H9 (cell line): ENCODE measurements at regions not wholly inside any gene's neighbourhood (a gene's known extent, or its start where the extent isn't known, plus 50 kb on each side); places are given as distances from the start of the nearest gene placed in this dataset.

ENCODE experiments used
- DNase-seq: peaks from one replicate; pipeline ENCODE4 v3.0.0-alpha.2; 2017
- H2AFZ ChIP-seq: one replicate; pipeline ENCODE4 v1.6.1; 2013; ENCODE audit warnings: mild to moderate bottlenecking, low read length, control low read depth, moderate library complexity
- H2AK5ac ChIP-seq: 2 replicates; pipeline ENCODE4 v1.6.1; 2013; ENCODE audit warnings: low read length, control low read depth, mixed read lengths; ENCODE audit not compliant: insufficient read length
- H2BK120ac ChIP-seq: one replicate; pipeline ENCODE4 v1.6.1; 2013; ENCODE audit warnings: low read depth, mild to moderate bottlenecking, low read length, control low read depth, inconsistent platforms; ENCODE audit not compliant: poor library complexity, severe bottlenecking
- H2BK12ac ChIP-seq: 2 replicates; pipeline ENCODE4 v1.6.1; 2013; ENCODE audit warnings: low read length, control low read depth, mixed read lengths, low read depth; ENCODE audit not compliant: insufficient read length
- H2BK15ac ChIP-seq: 2 replicates; pipeline ENCODE4 v1.6.1; 2013; ENCODE audit warnings: low read depth, low read length, control low read depth
- H2BK20ac ChIP-seq: one replicate; pipeline ENCODE4 v1.6.1; 2013; ENCODE audit warnings: low read depth, mild to moderate bottlenecking, low read length, control low read depth, inconsistent platforms; ENCODE audit not compliant: poor library complexity, severe bottlenecking
- H2BK5ac ChIP-seq: 2 replicates; pipeline ENCODE4 v1.6.1; 2013; ENCODE audit warnings: low read length, control low read depth, mixed read lengths; ENCODE audit not compliant: insufficient read length
- H3K14ac ChIP-seq: 2 replicates; pipeline ENCODE4 v1.6.1; 2013; ENCODE audit warnings: low read length, control low read depth; ENCODE audit not compliant: insufficient read depth
- H3K18ac ChIP-seq: 2 replicates; pipeline ENCODE4 v1.6.1; 2013; ENCODE audit warnings: low read depth, mild to moderate bottlenecking, mixed read lengths, low read length, control low read depth; ENCODE audit not compliant: insufficient read length
- H3K23ac ChIP-seq: 2 replicates; pipeline ENCODE4 v1.6.1; 2013; ENCODE audit warnings: low read length, control low read depth, mixed read lengths, low read depth; ENCODE audit not compliant: insufficient read length
- H3K23me2 ChIP-seq: 2 replicates; pipeline ENCODE4 v1.6.1; 2013; ENCODE audit warnings: low read depth, mild to moderate bottlenecking, mixed read lengths, low read length, control low read depth; ENCODE audit not compliant: insufficient read length, poor library complexity, severe bottlenecking
- H3K27ac ChIP-seq: 2 replicates; pipeline ENCODE4 v1.5.1; 2013; ENCODE audit warnings: low read length, control low read depth, mixed read lengths, low read depth; ENCODE audit not compliant: insufficient read length
- H3K27me3 ChIP-seq: 2 replicates; pipeline ENCODE4 v1.6.1; 2013; ENCODE audit warnings: low read length, control low read depth, inconsistent platforms; ENCODE audit not compliant: insufficient read depth
- H3K4ac ChIP-seq: 2 replicates; pipeline ENCODE4 v1.6.1; 2013; ENCODE audit warnings: low read depth, mild to moderate bottlenecking, control low read depth, inconsistent platforms, low read length, moderate library complexity
- H3K4me1 ChIP-seq: 2 replicates; pipeline ENCODE4 v1.6.1; 2013; ENCODE audit warnings: low read length, control low read depth, inconsistent platforms; ENCODE audit not compliant: insufficient read depth
- H3K4me2 ChIP-seq: 2 replicates; pipeline ENCODE4 v1.6.1; 2013; ENCODE audit warnings: low read length, control low read depth, mixed read lengths; ENCODE audit not compliant: insufficient read length, insufficient read depth
- H3K56ac ChIP-seq: 2 replicates; pipeline ENCODE4 v1.6.1; 2013; ENCODE audit warnings: low read depth, mild to moderate bottlenecking, mixed read lengths, low read length, control low read depth; ENCODE audit not compliant: insufficient read length
- H3K79me1 ChIP-seq: 2 replicates; pipeline ENCODE4 v1.6.1; 2013; ENCODE audit warnings: low read depth, mild to moderate bottlenecking, moderate library complexity, low read length, control low read depth, inconsistent platforms; ENCODE audit not compliant: insufficient read depth, poor library complexity, severe bottlenecking
- H3K79me2 ChIP-seq: 2 replicates; pipeline ENCODE4 v1.6.1; 2013; ENCODE audit warnings: low read length, control low read depth, inconsistent platforms; ENCODE audit not compliant: insufficient read depth
- H3K9ac ChIP-seq: 2 replicates; pipeline ENCODE4 v1.6.1; 2013; ENCODE audit warnings: low read length, control low read depth, mixed read lengths; ENCODE audit not compliant: insufficient read length; ENCODE audit errors: extremely low read depth
- H3K9me3 ChIP-seq: one replicate; pipeline ENCODE4 v1.6.1; 2013; ENCODE audit warnings: low read depth, low read length, inconsistent platforms; ENCODE audit not compliant: control insufficient read depth
- H3T11ph ChIP-seq: one replicate; pipeline ENCODE4 v1.6.1; 2013; ENCODE audit warnings: mild to moderate bottlenecking, low read length, control low read depth, inconsistent platforms
- H4K20me1 ChIP-seq: one replicate; pipeline ENCODE4 v1.6.1; 2013; ENCODE audit not compliant: control insufficient read depth, insufficient read length, insufficient read depth
- H4K5ac ChIP-seq: 2 replicates; pipeline ENCODE4 v1.6.1; 2013; ENCODE audit warnings: low read depth, mild to moderate bottlenecking, mixed read lengths, low read length, control low read depth; ENCODE audit not compliant: insufficient read length
- H4K8ac ChIP-seq: replicated peaks from 2 replicates; pipeline ENCODE4 v1.6.1; 2013; ENCODE audit warnings: low read length, control low read depth, mixed read lengths, low read depth; ENCODE audit not compliant: insufficient read length
- H4K91ac ChIP-seq: 2 replicates; pipeline ENCODE4 v1.6.1; 2013; ENCODE audit warnings: low read depth, mild to moderate bottlenecking, moderate library complexity, mixed read lengths, low read length, control low read depth; ENCODE audit not compliant: insufficient read length
- H3K27ac Mint-ChIP-seq, 3 experiments: 2 replicates in 2 of 3; 3 replicates in 1 of 3; pipeline ENCODE4 v1.8.0; 2020 to 2021; ENCODE audit warnings: mixed read lengths in 3 of 3, mild to moderate bottlenecking in 1 of 3, moderate library complexity in 1 of 3
- H3K27me3 Mint-ChIP-seq: 2 replicates; pipeline ENCODE4 v1.8.0; 2021; ENCODE audit warnings: low read depth, mild to moderate bottlenecking, moderate library complexity, mixed read lengths
- H3K36me3 Mint-ChIP-seq, 3 experiments: 2 replicates in 2 of 3; 3 replicates in 1 of 3; pipeline ENCODE4 v1.8.0; 2020 to 2021; ENCODE audit warnings: low read depth in 3 of 3, mixed read lengths in 3 of 3; ENCODE audit not compliant: insufficient read depth in 1 of 3
- H3K4me1 Mint-ChIP-seq, 2 experiments: 2 replicates each; pipeline ENCODE4 v1.8.0; 2020; ENCODE audit warnings: mixed read lengths in 2 of 2
- H3K4me3 Mint-ChIP-seq, 2 experiments: 2 replicates in 1 of 2; 3 replicates in 1 of 2; pipeline ENCODE4 v1.8.0; 2020 to 2021; ENCODE audit warnings: mild to moderate bottlenecking in 2 of 2, mixed read lengths in 2 of 2, moderate library complexity in 1 of 2
- H3K9me3 Mint-ChIP-seq, 2 experiments: 2 replicates in 1 of 2; 3 replicates in 1 of 2; pipeline ENCODE4 v1.8.0; 2020; ENCODE audit warnings: mild to moderate bottlenecking in 2 of 2, mixed read lengths in 2 of 2, moderate library complexity in 1 of 2
- WGBS: extraction: QIAGEN DNeasy Blood & Tissue Kit; methylation state at CpG from one replicate; pipeline ENCODE4 v1.1.7; 2013; ENCODE audit warnings: missing lambda C conversion rate, low lambda C conversion rate, mixed read lengths; ENCODE audit not compliant: insufficient read length; ENCODE audit errors: extremely low coverage; 5-methylcytosine and 5-hydroxymethylcytosine counted together
- TF ChIP-seq, protein P1 (sequence below): fragments of 200-600 bp; sonication (generic); conservative IDR thresholded peaks from 3 replicates; pipeline ENCODE4 v1.8.0; 2021; ENCODE audit warnings: antibody characterized with exemption, mild to moderate bottlenecking

DNA sequence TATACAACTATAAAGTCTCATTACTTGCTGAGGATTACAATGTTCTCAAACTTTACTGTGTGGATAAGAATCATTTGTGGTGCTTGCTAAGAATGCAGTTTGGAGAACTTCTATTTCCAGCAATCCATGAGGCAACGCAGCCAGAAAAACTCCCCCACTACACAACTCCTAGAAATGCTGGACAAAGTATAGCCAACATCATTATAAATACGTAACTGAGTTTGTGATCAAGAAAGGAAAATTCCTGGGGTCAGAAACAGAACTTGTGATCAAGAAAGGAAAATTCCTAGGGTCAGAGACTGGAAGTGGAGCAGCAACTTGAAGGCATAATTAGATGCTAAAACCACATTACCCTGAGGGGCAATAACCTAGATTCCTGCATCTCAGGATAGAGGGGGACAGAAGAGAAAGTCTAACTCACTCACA lies 81.1 kb downstream of the MAT2B start:
- no peak overlapping the region for H4K8ac ChIP-seq
- no peak overlapping the region for H2AK5ac ChIP-seq
- H2BK5ac ChIP-seq: no peak overlapping the region
- no peak overlapping the region for H3T11ph ChIP-seq
- no peak overlapping the region for H3K4me2 ChIP-seq
- peaks cover 0 to 4% (median 2%) of the 10 kb centered on the region in 3 experiments; a peak in 5 of 7 replicates for H3K36me3 Mint-ChIP-seq
- H4K91ac ChIP-seq: no peak overlapping the region
- no peak overlapping the region for H3K14ac ChIP-seq
- no peaks in the 10 kb centered on the region for H3K27me3 ChIP-seq
- H3K79me2 ChIP-seq: no peaks in the 10 kb centered on the region
- H2BK15ac ChIP-seq: no peak overlapping the region
- H3K4me1 Mint-ChIP-seq: no peaks in the 10 kb centered on the region
- no peak for DNase-seq
- no peak overlapping the region for H3K23ac ChIP-seq
- no peak overlapping the region for H2BK20ac ChIP-seq
- no peaks in the 10 kb centered on the region for H3K9me3 ChIP-seq
- no CpG with 5 or more reads among the region's 2 CpGs for WGBS
- no peak overlapping the region for H3K27ac ChIP-seq
- H3K23me2 ChIP-seq: no peaks in the 10 kb centered on the region
- H3K79me1 ChIP-seq: no peaks in the 10 kb centered on the region
- H3K4me3 Mint-ChIP-seq: no peak overlapping the region
- H3K27ac Mint-ChIP-seq: no peak overlapping the region
- H3K9ac ChIP-seq: no peak overlapping the region
- no peak overlapping the region for H2AFZ ChIP-seq
- no peak overlapping the region for H4K5ac ChIP-seq
- peaks cover 3% of the 10 kb centered on the region in 2 experiments; a peak in 2 of 5 replicates for H3K9me3 Mint-ChIP-seq
- no peaks in the 10 kb centered on the region for H3K27me3 Mint-ChIP-seq
- no peaks in the 10 kb centered on the region for H3K4me1 ChIP-seq
- no peak overlapping the region for H3K4ac ChIP-seq
- TF ChIP-seq, protein P1, sequence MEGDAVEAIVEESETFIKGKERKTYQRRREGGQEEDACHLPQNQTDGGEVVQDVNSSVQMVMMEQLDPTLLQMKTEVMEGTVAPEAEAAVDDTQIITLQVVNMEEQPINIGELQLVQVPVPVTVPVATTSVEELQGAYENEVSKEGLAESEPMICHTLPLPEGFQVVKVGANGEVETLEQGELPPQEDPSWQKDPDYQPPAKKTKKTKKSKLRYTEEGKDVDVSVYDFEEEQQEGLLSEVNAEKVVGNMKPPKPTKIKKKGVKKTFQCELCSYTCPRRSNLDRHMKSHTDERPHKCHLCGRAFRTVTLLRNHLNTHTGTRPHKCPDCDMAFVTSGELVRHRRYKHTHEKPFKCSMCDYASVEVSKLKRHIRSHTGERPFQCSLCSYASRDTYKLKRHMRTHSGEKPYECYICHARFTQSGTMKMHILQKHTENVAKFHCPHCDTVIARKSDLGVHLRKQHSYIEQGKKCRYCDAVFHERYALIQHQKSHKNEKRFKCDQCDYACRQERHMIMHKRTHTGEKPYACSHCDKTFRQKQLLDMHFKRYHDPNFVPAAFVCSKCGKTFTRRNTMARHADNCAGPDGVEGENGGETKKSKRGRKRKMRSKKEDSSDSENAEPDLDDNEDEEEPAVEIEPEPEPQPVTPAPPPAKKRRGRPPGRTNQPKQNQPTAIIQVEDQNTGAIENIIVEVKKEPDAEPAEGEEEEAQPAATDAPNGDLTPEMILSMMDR: no peak
- no peak overlapping the region for H3K18ac ChIP-seq
- no peak overlapping the region for H3K56ac ChIP-seq
- H4K20me1 ChIP-seq: no peaks in the 10 kb centered on the region
- no peak overlapping the region for H2BK120ac ChIP-seq
- no peak overlapping the region for H2BK12ac ChIP-seq
